ENCODE measurements at regions not wholly inside any gene's neighbourhood (a gene's known extent, or its start where the extent isn't known, plus 50 kb on each side); places are given as distances from the start of the nearest gene placed in this dataset.

DNA sequence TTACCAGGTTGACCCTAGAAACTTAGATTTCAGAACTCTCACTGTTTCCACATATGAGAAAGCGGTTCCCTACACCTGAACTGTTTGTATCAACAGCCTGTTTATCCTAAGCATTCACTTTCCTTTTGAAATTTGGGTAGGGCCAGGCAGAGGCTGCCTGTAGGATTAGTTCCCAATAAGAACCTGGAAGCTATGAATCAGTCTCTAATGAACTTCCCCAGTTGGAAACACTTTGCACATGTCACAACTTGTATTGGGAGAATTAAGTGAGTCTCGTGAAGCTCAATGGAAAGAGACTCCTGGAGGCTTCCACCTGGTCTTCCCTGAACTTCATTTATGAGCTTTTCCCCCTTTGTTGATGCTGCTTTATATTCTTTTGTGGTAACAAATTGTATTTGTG lies 486.6 kb upstream of the HS6ST1 start:
- no peak for TF ChIP-seq CTCF (IDR thresholded peaks at IDR 0.05)
- no peak for TF ChIP-seq POLR2A (IDR thresholded peaks at IDR 0.05)

Data from ovary (tissue), 3 donors.